IPS-18a (cell line): ENCODE measurements at regions not wholly inside any gene's neighbourhood (a gene's known extent, or its start where the extent isn't known, plus 50 kb on each side); places are given as distances from the start of the nearest gene placed in this dataset.

ENCODE experiments used
- H3K27ac ChIP-seq: one replicate; pipeline ENCODE4 v1.5.1; 2013; ENCODE audit warnings: low read length
- H3K27me3 ChIP-seq: one replicate; pipeline ENCODE4 v1.6.1; 2013; ENCODE audit warnings: mild to moderate bottlenecking, low read length; ENCODE audit not compliant: control insufficient read depth, insufficient read depth
- H3K36me3 ChIP-seq: one replicate; pipeline ENCODE4 v1.6.1; 2013; ENCODE audit warnings: low read depth, low read length; ENCODE audit not compliant: control insufficient read depth
- H3K4me1 ChIP-seq: one replicate; pipeline ENCODE4 v1.6.1; 2013; ENCODE audit warnings: low read depth, low read length; ENCODE audit not compliant: control insufficient read depth
- H3K4me3 ChIP-seq: one replicate; pipeline ENCODE4 v1.5.1; 2013; ENCODE audit warnings: low read length
- H3K9ac ChIP-seq: one replicate; pipeline ENCODE4 v1.6.1; 2013; ENCODE audit warnings: mild to moderate bottlenecking, low read length, moderate library complexity
- H3K9me3 ChIP-seq: one replicate; pipeline ENCODE4 v1.6.1; 2013; ENCODE audit warnings: low read depth, low read length; ENCODE audit not compliant: control insufficient read depth

DNA sequence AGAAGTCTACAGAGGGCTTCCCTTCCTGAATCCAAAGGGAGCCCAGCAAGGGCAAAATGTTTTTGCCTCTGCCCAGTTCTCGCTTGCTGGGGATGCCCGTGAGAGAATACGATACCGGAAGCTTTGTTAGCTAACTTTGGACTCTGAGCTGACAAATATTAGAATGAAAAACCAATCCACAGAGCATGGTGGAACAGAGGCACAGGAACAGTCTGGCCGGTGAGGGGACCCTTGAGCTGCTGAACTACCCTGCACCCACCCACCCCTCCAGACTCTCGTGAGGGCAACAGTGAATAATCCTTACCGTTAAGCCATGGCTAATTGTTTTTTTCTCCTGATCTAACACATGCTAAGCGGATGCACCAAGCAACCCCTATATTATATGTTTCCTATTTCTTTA lies 76.3 kb upstream of the AKT3 start:
- H3K9ac ChIP-seq = no peak overlapping the region

DNA sequence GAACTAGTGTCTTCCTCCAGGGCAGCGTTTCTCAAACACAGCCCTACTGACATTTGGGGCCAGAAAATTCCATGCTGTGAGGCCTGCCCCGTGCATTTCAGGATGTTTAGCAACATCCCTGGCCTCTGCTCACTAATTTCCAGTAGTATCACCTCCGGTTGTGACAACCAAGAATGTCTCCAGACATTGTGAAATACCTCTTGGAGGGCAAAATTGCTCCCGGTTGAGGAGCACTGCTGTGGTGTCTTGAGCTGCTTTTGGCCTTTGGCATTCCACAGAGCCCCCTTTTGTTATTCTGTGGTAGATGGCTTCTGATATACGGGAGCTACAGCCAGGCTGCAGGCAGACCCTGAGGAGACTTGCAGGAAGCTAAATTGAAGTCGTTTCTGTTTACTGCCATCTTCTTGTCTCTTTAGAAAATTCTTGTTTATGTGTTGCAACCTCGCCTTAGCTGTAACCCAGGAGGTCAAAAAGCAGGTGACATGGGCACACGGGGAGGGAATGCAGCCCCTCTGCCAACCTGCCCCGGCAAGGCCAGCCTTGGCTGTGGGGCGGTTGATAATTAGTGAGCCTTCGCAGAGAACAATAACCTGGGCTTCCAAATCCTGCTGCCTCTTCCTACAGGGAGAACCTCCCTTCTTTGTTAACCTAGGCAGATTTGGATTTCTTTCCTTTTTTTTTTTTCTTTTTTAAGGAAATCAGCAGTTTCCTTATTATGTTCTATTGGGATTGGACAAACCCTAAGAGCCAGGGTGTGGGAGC lies 74.7 kb upstream of the AKT3 start:
- no peak overlapping the region for H3K27ac ChIP-seq
- peaks cover 17% of the 10 kb centered on the region for H3K4me1 ChIP-seq
- H3K4me3 ChIP-seq = no peak overlapping the region
- no peak overlapping the region for H3K9ac ChIP-seq
- H3K27me3 ChIP-seq = no peaks in the 10 kb centered on the region
- H3K36me3 ChIP-seq = no peaks in the 10 kb centered on the region
- no peaks in the 10 kb centered on the region for H3K9me3 ChIP-seq

More for the DNA sequence above, 76.3 kb upstream of the AKT3 start:
- H3K4me1 ChIP-seq = peaks cover 20% of the 10 kb centered on the region
- no peaks in the 10 kb centered on the region for H3K9me3 ChIP-seq
- H3K4me3 ChIP-seq = no peak overlapping the region
- H3K27me3 ChIP-seq = no peaks in the 10 kb centered on the region
- H3K36me3 ChIP-seq = no peaks in the 10 kb centered on the region
- H3K27ac ChIP-seq = no peak overlapping the region

DNA sequence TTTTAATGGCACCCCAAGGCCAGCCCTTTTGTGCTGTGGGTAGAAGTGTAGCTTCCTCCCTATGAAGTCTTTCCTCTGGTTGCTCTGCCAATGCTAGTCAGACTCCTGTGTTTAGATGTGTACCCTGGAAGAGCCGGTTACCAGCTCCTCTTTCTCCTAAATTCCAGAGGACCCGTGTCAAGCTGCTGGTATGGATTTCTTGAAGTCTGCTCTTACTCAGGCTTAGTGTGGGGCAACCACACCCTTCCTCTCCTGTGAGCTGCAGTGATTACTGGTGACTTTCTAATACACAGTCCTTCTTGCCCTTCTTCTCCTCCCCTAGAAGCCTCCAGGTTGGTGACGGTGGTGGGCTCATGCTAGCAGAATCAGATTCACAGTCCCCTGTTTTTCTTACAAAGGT lies 74.1 kb upstream of the AKT3 start:
- Histone ChIP-seq H3K27me3 (peaks cover 2% of the 10 kb centered on the region), H3K27ac (no peak overlapping the region), H3K4me1 (peaks cover 17% of the 10 kb centered on the region), H3K9ac (no peak overlapping the region), H3K4me3 (no peak overlapping the region), H3K36me3 (no peaks in the 10 kb centered on the region), H3K9me3 (no peaks in the 10 kb centered on the region)

DNA sequence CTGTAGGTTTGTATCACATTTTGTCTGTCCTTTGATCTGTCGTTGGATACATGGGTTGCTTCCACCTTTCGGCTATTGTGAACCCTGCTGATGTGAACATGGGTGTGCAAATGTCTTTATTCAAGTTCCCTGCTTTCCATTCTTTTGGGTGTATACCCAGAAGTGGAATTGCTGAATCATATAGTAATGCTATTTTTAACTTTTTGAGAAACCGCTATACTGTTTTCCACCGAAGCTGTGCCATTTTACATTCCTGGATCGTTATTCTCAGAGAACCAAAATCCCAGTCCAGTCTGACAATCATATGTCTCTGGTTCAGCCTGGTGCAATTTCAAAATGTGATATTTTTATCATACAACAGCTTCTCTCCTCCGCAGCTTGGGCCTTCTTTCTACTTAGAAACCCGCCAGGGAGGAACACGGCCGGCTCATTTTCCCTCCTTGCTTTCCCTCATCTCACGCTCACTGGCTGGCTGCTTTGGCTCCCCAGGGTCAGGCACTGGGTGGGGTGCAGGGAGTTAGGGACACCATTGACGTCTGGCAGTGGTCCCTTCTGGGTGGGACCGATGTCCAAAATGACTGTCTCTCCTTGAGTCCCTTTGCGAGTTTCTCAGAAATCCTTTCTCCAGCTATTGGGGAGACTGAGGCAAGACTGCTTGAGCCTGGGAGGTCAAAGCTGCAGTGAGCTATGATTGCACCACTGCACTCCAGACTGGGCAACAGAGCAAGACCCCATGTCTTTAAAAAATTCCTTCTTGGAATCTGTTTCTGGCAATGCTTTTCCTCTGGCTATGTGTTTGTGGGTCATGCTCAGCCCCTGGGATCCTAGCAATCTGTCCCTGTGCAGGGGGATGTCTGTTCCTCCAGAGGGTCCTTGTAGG lies 73.5 kb upstream of the AKT3 start:
- Histone ChIP-seq H3K9me3 (no peaks in the 10 kb centered on the region), H3K4me3 (no peak overlapping the region), H3K9ac (no peak overlapping the region), H3K27me3 (peaks cover 8% of the 10 kb centered on the region), H3K4me1 (peaks cover 17% of the 10 kb centered on the region), H3K27ac (no peak overlapping the region), H3K36me3 (no peaks in the 10 kb centered on the region)

DNA sequence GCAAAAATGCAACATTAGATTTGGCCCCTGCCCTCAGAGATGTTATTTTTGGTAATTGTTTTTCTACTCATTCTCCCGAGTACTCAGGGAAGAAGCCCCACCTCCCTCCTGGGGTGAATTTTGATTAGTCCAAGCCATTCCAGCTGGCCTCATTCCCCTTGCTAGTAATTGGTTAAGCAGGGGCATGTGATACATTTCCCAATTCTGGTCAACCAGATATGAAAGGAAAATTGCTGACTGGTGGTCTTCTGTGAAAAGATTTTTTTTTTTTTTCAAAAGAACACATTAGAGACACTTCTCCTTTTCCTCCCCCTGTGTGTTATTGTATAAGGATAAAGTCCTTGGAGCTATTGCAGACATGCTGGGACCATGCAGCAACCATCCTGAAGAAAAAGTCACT lies 71.1 kb upstream of the AKT3 start:
- H3K9ac ChIP-seq = no peak overlapping the region
- H3K4me3 ChIP-seq = no peak overlapping the region
- H3K27ac ChIP-seq = no peak overlapping the region
- peaks cover 21% of the 10 kb centered on the region for H3K4me1 ChIP-seq
- peaks cover 33% of the 10 kb centered on the region for H3K27me3 ChIP-seq
- no peaks in the 10 kb centered on the region for H3K9me3 ChIP-seq
- H3K36me3 ChIP-seq = no peaks in the 10 kb centered on the region

DNA sequence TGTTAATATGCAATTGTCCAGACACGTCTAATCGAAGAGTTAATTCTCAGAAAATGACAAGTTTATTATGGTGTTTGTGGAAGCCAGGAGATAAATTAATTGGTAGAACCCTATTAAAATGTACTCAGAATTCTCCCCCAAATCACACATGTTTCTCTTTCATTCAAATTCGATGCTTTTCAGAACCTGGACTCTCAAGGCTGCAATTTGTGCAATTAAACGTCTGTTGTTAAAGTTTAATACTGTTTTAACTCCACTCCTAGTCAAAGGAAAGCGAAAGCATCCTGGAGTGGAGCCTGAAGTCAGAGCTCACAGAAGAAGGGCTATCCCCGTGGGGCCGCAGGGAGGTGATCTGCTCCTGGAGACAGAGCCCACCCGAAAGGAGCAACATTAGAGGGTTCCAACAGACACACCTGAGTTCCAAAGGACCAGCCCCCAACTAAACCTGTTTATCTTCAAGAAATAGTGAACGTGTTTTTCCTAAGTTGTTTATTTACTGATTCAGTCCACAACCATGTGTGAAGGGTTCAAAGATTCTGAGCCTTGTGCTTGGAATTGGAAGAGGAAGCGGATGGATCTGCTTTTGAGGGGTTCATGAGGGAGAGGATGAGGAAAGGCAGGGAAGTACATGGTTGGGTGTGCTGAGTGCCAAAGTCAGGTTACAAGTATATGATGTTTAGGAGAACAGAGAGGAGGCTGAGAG lies 68.0 kb upstream of the AKT3 start:
- H3K9ac ChIP-seq = peak overlapping the region; percentile 33
- no peaks in the 10 kb centered on the region for H3K9me3 ChIP-seq
- no peaks in the 10 kb centered on the region for H3K36me3 ChIP-seq
- peaks cover 10% of the 10 kb centered on the region for H3K4me1 ChIP-seq
- peaks cover 42% of the 10 kb centered on the region for H3K27me3 ChIP-seq
- peak overlapping the region; percentile 74 for H3K4me3 ChIP-seq
- no peak overlapping the region for H3K27ac ChIP-seq

DNA sequence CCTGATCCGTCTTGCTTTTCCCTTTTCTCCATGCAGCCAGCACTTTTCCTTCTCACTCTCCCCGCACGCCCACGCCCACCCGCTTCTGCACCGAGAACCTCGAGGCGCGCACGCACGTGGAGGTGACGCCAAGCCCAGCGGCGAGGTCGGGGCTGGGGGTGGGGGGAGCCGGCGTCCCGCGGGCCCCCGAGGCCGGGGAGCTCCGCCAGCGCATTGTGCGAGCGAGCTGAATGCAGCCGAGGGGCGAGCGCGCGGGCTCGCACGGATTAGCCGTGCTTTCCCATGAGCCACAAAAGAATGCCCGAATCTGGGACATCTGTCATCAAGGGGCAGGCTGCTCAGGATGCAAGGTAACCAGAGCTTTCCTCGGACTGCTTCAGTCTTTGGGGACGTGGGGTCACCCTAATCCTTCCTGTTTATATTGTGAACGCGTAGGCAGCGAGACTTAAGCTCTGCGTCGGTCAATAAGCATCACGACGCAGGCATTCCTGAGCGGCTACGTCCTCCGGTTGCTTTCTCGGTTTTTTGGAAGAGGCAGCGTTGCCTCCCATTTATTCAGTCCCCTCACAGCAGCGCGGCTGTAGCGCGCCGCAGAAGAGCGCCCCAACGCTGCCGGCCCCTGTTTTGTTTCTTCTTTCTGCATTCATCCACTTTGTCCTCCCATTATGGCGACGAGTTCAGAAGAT lies 67.3 kb upstream of the AKT3 start:
- peak overlapping the region; percentile 33 for H3K9ac ChIP-seq
- H3K27ac ChIP-seq = no peak overlapping the region
- H3K27me3 ChIP-seq = peaks cover 42% of the 10 kb centered on the region
- H3K9me3 ChIP-seq = no peaks in the 10 kb centered on the region
- peak overlapping the region; percentile 74 for H3K4me3 ChIP-seq
- H3K4me1 ChIP-seq = peaks cover 10% of the 10 kb centered on the region
- no peaks in the 10 kb centered on the region for H3K36me3 ChIP-seq

DNA sequence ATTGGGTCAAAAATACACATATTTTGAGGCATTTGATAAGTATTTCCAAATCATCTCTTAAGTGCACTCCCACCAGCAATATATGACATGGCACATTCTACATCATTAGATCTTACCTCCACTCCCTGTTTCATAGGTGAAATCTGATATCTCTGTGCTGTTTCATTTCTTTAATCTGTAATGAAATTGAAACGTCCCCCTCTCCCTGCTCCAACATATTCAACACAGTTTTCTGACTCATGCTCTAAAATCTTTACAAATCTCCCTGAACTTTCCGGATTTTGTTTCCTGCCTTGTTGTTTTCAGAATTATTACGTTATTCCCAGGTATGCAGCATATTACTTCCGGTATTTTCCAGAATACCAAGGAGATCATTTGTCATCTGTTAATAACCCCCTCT lies 66.1 kb upstream of the AKT3 start:
- Histone ChIP-seq H3K4me3 (no peak overlapping the region), H3K4me1 (peaks cover 10% of the 10 kb centered on the region), H3K27ac (no peak overlapping the region), H3K27me3 (peaks cover 42% of the 10 kb centered on the region), H3K9me3 (no peaks in the 10 kb centered on the region), H3K36me3 (no peaks in the 10 kb centered on the region), H3K9ac (no peak overlapping the region)

DNA sequence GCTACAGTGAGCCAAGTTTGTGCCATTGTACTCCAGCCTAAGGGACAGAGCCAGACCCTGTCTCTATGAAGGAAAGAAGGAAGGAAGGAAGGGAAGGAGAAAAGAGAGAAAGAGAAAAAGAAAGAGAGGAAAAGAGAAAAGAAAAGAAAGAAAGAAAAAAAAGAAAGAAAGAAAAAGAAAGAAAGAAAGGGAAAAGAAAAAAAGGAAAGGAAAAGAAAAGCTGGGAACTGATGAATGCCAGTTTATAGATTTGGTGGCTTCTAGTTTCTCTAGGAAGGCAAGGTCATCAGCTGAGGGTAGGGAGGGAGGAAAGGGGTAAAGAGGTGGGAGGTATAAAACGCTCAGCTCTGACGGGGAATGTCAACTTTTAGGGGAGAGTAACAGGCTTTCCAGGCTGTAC lies 62.3 kb upstream of the AKT3 start:
- Histone ChIP-seq H3K9me3 (no peaks in the 10 kb centered on the region), H3K27ac (no peak overlapping the region), H3K27me3 (peaks cover 22% of the 10 kb centered on the region), H3K9ac (no peak overlapping the region), H3K4me3 (no peak overlapping the region), H3K36me3 (no peaks in the 10 kb centered on the region), H3K4me1 (peaks cover under 1% of the 10 kb centered on the region)

DNA sequence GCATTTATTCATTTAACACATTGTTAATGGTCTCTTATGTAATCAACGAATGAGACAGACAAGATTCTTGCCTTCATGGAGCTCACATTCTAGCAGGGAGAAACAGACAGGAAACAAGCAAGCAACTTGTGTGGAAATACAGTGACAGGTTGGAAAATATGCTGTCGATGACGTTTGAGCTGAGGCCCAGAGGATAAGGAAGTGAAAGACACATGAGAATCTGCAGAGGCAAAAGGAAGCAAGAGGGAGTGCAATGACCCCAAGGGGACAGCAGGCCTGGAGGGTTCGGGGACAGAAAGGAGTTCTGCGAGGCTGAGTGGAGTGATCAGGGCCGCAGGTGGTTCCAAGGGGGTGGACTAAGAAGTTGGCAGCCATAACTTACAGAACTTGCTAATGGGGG lies 60.6 kb upstream of the AKT3 start:
- no peaks in the 10 kb centered on the region for H3K9me3 ChIP-seq
- H3K27ac ChIP-seq = no peak overlapping the region
- H3K36me3 ChIP-seq = no peaks in the 10 kb centered on the region
- H3K4me3 ChIP-seq = no peak overlapping the region
- no peaks in the 10 kb centered on the region for H3K4me1 ChIP-seq
- peaks cover 4% of the 10 kb centered on the region for H3K27me3 ChIP-seq
- no peak overlapping the region for H3K9ac ChIP-seq

DNA sequence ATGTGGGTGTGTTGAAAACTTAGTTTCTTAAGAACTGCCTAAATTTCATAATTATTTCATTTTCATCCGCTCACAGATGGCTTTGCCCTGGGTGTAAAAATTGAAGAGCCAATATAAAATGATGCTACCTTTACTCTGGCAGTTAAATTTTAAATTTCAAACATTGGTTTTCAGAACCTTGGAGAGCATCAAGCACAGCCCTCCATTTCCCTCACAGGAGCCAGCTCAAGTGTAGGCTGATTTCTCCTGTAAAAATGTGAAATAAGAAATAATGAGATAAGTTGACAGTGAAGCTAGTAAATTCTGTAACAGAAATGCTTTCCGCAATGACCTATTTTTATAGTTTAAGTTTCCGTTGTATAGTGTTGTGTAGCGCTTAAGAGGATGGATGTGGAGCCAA lies 53.9 kb upstream of the AKT3 start:
- Histone ChIP-seq H3K4me1 (no peaks in the 10 kb centered on the region), H3K9ac (no peak overlapping the region), H3K4me3 (no peak overlapping the region), H3K27me3 (no peaks in the 10 kb centered on the region), H3K36me3 (no peaks in the 10 kb centered on the region), H3K9me3 (no peaks in the 10 kb centered on the region), H3K27ac (no peak overlapping the region)
